Dendritic cell treated with granulocyte-macrophage colony-stimulating factor and Interleukin-4, amounts not matched to agents 40 ng/mL and 50 ng/mL, for 4 days (primary cell): ENCODE measurements at regions not wholly inside any gene's neighbourhood (a gene's known extent, or its start where the extent isn't known, plus 50 kb on each side); places are given as distances from the start of the nearest gene placed in this dataset.
"Not testable (repeated sequence)": the region's sequence is repeated elsewhere in the genome, so short reads cannot be mapped to it uniquely, and the experiment has no call there.

Experiments
- H3K27ac Mint-ChIP-seq: one replicate; pipeline ENCODE4 v1.8.0; 2022; ENCODE audit warnings: mild to moderate bottlenecking, mixed read lengths
- H3K27me3 Mint-ChIP-seq: one replicate; pipeline ENCODE4 v1.8.0; 2022; ENCODE audit warnings: mild to moderate bottlenecking, mixed read lengths
- H3K36me3 Mint-ChIP-seq: one replicate; pipeline ENCODE4 v1.8.0; 2022; ENCODE audit warnings: low read depth, mixed read lengths
- H3K4me1 Mint-ChIP-seq: one replicate; pipeline ENCODE4 v1.8.0; 2022; ENCODE audit warnings: low read depth, mixed read lengths
- H3K4me3 Mint-ChIP-seq: one replicate; pipeline ENCODE4 v1.8.0; 2022; ENCODE audit warnings: mild to moderate bottlenecking, moderate library complexity, mixed read lengths
- H3K9me3 Mint-ChIP-seq: one replicate; pipeline ENCODE4 v1.8.0; 2022; ENCODE audit warnings: mixed read lengths
- intact Hi-C: fragments of 100-400 bp; cut with micrococcal nuclease; formaldehyde crosslinking; loops from one replicate; pipeline ENCODE4 v1.15.0; 2022

DNA sequence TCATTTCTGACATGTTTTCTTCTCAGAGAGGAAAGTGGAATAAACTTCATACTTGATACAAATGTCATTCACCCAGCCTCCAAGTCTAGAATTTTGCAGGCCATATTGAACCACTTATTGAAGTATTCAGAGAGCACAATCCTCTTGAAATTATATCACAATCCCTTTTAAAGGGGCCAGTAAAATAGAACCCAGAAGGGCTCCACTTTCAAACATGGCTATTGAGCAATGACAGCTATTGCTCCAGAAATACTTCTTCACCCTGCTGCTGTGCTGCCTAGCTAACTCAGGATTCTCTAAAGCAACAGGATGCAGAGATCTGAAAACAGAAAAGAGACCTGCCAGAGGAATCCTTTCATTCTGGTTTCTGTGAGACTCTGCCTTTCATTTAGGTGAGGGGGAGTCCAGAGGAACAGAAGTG, 275.0 kb upstream of the CDH5 start:
- intact Hi-C loops: no loop called here
- Mint-ChIP-seq H3K4me3 (no peak overlapping the region), H3K27me3 (peaks cover 4% of the 10 kb centered on the region), H3K9me3 (no peaks in the 10 kb centered on the region), H3K4me1 (no peaks in the 10 kb centered on the region), H3K36me3 (no peaks in the 10 kb centered on the region), H3K27ac (no peak overlapping the region)

DNA sequence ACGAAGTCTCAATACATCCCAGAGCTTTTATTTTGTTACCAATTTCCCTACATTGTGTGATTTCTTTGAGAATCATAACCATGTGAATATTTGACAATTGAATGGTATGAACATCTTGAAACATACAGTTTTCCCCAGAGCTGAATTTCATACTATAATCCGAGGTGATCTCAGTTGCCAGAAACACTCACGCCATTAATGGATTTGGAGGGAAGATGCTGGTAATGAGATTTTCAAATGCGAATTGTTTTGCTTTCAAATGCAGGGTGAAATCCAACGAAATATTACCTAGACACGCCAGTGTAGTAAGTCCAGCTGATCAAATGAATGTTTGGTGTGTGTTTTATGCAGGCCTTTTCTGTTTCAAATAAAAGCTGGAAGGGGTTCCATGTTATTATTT, 277.8 kb upstream of the CDH5 start:
- H3K27ac Mint-ChIP-seq: no peak overlapping the region
- intact Hi-C loops: no loop called here
- H3K36me3 Mint-ChIP-seq: no peaks in the 10 kb centered on the region
- H3K9me3 Mint-ChIP-seq: no peaks in the 10 kb centered on the region
- H3K4me1 Mint-ChIP-seq: no peaks in the 10 kb centered on the region
- H3K27me3 Mint-ChIP-seq: peaks cover 4% of the 10 kb centered on the region
- no peak overlapping the region for H3K4me3 Mint-ChIP-seq

DNA sequence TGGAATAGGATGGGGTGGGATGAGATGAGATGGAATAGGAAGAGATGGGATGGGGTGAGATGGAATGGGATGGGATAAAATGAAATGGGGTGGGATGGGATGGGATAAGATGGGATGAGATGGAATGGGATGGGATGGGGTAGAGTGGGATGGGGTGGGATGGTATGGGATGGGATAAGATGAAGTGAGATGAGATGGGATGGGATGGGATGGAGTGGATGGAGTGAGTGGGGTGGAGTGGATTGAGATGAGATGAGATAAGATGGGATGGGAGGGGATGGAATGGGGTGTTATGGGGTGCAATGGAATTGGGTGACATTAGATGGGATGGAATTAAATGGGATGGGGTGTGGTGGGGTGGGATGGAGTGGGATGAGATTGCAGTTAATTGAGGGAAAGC, 279.2 kb upstream of the CDH5 start:
- intact Hi-C loops: no loop called here
- H3K27me3 Mint-ChIP-seq: peaks cover 4% of the 10 kb centered on the region
- H3K4me1 Mint-ChIP-seq: no peaks in the 10 kb centered on the region
- no peaks in the 10 kb centered on the region for H3K9me3 Mint-ChIP-seq
- no peaks in the 10 kb centered on the region for H3K36me3 Mint-ChIP-seq
- H3K27ac Mint-ChIP-seq: no peak overlapping the region
- H3K4me3 Mint-ChIP-seq: no peak overlapping the region

DNA sequence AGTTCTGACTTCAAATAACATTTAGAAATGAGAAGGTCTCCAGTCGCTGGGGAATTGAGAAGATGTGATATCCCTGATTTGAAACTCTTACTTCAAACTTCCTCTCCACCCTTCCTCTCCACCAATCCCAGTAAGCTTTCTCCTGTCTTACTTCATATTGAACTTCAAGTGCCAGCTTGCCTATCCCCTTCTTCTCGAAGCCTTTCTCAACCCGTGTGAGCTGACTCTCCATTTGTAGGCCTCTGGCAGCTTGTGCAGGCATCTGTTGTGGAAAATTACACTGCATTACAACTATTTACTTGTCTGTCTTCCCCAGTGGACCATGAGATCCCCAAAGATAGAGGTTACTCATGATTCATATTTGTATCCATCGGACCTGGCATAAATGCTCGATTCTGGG, 280.8 kb upstream of the CDH5 start:
- intact Hi-C loops: no loop called here
- Mint-ChIP-seq H3K4me1 (no peaks in the 10 kb centered on the region), H3K4me3 (no peak overlapping the region), H3K27ac (no peak overlapping the region), H3K9me3 (no peaks in the 10 kb centered on the region), H3K36me3 (no peaks in the 10 kb centered on the region), H3K27me3 (peaks cover 4% of the 10 kb centered on the region)

DNA sequence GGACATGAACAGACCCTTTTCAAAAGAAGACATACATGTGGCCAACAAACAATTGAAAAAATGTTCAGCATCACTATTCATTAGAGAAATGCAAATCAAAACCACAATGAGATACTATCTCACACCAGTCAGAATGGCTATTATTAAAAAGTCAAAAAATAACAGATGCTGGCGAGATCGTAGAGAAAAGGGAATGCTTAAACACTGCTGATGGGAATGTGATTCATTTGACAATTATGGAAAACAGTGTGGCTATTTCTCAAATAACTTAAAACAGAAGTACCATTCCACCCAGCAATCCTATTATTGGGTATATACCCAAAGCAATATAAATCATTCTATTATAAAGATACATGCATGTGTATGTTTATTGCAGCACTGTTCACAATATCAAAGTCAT, 281.8 kb upstream of the CDH5 start:
- H3K4me3 Mint-ChIP-seq, H3K27me3 Mint-ChIP-seq, H3K36me3 Mint-ChIP-seq, intact Hi-C loops, H3K9me3 Mint-ChIP-seq, H3K4me1 Mint-ChIP-seq, H3K27ac Mint-ChIP-seq: not testable (repeated sequence)

DNA sequence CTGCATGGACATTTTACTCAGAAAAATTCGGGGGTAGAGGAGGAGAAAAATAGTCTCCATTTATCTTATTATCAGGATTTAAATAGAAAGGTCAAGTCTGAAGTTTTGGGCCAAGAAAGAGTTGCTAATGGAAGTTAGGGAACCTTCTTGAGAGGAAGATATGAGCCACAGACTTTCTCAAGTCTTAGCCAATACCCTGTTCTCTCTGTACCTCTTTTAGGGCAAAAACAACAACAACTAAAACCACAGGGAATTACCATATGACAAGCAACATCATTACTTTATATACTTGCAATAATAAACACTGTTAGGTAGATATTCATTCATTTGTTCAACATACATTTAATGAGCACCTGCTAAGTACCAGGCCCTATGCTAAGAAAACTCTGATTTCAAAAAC, 282.2 kb upstream of the CDH5 start:
- Mint-ChIP-seq H3K27me3 (peaks cover 6% of the 10 kb centered on the region), H3K4me1 (no peaks in the 10 kb centered on the region), H3K36me3 (no peaks in the 10 kb centered on the region), H3K27ac (no peak overlapping the region), H3K9me3 (no peaks in the 10 kb centered on the region), H3K4me3 (no peak overlapping the region)
- intact Hi-C loops: no loop called here

DNA sequence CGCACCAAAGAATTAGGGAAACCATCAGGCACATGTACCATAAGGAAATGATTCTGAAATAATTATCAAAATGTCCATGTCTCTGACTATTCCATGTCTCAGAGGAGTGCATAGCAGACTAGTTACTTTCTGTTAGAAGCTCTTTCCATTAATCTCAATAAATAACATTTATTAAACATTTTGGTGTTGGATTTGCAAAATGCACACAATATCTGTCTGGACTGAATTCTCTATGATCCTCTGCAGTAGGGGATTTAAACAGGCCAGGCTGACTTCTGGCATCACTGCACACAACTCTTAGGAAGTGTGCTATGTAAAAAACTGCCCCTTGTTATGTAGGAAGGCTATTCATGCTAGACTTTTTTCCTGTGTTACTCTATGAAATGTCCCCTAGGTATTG, 283.3 kb upstream of the CDH5 start:
- H3K4me3 Mint-ChIP-seq: no peak overlapping the region
- H3K27me3 Mint-ChIP-seq: peaks cover 17% of the 10 kb centered on the region
- H3K9me3 Mint-ChIP-seq: no peaks in the 10 kb centered on the region
- H3K36me3 Mint-ChIP-seq: no peaks in the 10 kb centered on the region
- H3K27ac Mint-ChIP-seq: no peak overlapping the region
- intact Hi-C loops: no loop called here
- no peaks in the 10 kb centered on the region for H3K4me1 Mint-ChIP-seq

DNA sequence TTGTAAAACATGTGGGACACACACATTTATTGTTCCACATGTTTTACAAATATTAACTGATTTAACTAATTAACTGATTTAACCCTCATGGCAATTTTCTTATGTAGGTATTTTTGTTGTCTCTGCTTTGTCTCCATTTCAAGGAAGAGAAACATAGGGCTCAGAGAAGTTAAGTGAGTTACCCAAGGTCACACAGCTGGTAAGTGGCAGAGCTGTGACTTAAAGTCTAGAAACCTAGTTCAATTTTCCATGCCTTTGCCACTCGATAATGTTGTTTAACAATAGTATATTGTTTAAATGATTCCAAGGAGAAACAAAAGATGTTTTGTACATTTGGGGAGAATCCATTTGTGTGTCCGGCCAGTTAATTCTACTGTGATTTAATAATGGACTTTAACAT, 284.1 kb upstream of the CDH5 start:
- no peak overlapping the region for H3K4me3 Mint-ChIP-seq
- intact Hi-C loops: no loop called here
- peaks cover 18% of the 10 kb centered on the region for H3K27me3 Mint-ChIP-seq
- no peaks in the 10 kb centered on the region for H3K4me1 Mint-ChIP-seq
- no peak overlapping the region for H3K27ac Mint-ChIP-seq
- H3K9me3 Mint-ChIP-seq: no peaks in the 10 kb centered on the region
- no peaks in the 10 kb centered on the region for H3K36me3 Mint-ChIP-seq

DNA sequence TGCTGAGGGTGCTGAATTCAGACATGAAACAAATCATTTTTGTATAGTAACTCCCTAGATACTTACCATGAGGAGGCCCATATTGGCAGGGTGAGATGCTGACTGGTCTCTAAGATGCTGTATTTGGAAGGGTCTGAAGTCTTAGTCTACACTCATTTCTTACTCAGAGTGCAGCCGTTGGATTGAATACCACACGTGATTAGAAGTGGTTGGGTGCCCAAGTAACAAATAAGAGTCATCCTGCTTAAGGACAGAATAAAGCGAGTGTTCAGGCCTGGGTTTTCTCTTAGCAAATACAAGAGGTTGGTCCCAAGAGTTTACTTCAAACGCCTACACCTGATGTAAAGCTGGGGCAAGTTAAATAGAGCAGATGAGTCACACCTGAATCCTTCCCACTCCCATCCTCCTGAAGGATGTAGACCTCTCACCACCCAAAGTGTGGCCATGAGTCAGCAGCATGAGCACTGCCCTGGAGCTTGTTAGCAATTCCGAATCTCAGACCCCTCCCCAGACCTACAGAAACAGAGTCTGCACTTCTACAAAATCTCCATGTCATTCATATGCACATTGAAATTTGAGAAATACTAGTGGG, 284.6 kb upstream of the CDH5 start:
- H3K4me1 Mint-ChIP-seq: no peaks in the 10 kb centered on the region
- no peak overlapping the region for H3K27ac Mint-ChIP-seq
- H3K27me3 Mint-ChIP-seq: peaks cover 23% of the 10 kb centered on the region
- H3K4me3 Mint-ChIP-seq: no peak overlapping the region
- intact Hi-C loops: no loop called here
- H3K9me3 Mint-ChIP-seq: no peaks in the 10 kb centered on the region
- H3K36me3 Mint-ChIP-seq: no peaks in the 10 kb centered on the region

DNA sequence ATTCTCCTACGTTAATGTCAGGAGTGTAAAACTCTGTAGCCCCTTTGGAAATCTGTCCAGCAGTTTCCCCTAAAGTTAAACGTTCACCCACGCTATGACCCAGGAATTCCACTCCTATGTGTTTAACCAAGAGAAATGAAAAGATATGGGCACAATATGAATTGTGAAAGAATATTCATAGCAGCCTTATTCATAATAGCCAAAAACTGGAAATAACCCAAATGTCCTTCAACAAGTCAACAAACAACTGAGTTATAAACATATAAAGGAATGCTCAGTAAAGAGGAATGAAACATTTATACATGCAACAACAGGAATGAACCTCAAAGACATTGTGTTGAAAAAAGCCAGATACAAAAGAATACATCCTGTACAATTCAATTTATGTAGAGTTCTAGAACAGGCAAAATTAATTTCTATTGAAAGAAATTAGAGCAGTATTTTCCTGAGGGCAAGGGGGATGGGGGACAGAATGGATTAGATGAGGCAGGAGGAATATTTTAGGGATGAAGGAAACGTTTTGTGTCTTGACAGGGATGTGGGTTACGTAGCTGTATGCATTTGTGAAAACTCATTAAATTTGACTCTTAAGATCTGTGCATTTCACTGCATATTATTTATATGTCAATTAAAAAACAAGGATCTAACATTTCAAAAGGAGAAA, 286.7 kb upstream of the CDH5 start:
- no peaks in the 10 kb centered on the region for H3K4me1 Mint-ChIP-seq
- intact Hi-C loops: no loop called here

DNA sequence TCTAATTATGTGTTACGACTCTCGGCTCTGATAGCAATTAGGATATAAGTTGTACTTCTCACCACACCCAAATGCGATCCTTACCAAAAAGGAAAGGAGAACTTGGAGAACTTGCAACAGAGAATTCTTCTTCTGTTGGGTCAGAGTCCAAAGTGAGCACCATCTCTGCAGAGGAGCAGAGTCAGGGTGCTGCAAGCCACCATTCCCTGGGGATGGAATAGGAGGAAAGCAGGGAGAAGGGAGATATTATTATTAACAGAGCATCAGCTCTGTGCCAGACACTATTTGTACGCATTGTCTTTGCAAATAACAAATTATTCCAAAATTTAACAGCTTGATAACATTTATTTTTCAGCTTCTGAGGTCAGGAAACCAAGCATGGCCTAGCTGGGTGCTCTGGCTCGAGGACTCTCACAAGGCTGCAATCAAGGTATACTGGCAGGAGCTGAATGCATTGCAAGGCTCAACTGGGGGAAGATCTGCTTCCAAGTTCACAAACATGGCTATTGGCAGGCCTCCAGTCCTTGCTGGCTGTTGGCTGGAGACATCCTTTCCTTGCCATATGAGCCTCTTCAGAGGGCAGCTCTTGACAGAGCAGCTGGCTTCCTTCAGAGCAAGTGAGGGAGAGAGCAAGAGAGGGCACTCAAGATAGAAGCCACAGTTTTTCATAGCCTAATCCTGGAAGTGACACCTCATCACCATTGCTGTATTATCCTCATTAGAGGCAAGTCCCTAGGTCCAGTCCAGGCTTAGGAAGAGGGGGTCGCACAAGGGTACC, 296.2 kb upstream of the CDH5 start:
- Mint-ChIP-seq H3K36me3 (no peaks in the 10 kb centered on the region), H3K9me3 (no peaks in the 10 kb centered on the region), H3K4me3 (no peak overlapping the region), H3K27me3 (peaks cover 27% of the 10 kb centered on the region), H3K4me1 (no peaks in the 10 kb centered on the region), H3K27ac (no peak overlapping the region)
- intact Hi-C loops: no loop called here

More for the DNA sequence above, 286.7 kb upstream of the CDH5 start:
- Mint-ChIP-seq H3K27ac (no peak overlapping the region), H3K9me3 (no peaks in the 10 kb centered on the region), H3K36me3 (no peaks in the 10 kb centered on the region), H3K4me3 (no peak overlapping the region), H3K27me3 (peaks cover 27% of the 10 kb centered on the region)

DNA sequence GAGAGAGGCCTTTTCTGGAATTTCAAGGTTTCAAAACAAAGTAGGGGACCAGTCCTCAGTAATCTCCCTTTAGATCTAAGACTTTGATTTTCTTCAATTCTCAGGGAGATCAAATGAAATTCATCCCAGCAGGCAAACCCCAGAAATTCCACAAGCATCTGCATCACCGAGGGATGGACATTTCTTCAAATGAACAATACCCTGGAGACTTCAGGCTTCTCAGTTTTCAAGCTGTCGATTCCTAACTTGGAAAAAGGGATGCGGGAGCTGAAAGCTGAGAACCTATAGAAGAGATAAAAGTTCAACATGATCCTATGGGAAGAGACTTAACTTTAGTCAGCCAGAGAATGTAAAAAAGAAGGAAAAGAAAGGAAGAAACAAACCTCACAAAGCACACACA, 296.9 kb upstream of the CDH5 start:
- intact Hi-C loops: no loop called here
- H3K4me3 Mint-ChIP-seq: no peak overlapping the region

DNA sequence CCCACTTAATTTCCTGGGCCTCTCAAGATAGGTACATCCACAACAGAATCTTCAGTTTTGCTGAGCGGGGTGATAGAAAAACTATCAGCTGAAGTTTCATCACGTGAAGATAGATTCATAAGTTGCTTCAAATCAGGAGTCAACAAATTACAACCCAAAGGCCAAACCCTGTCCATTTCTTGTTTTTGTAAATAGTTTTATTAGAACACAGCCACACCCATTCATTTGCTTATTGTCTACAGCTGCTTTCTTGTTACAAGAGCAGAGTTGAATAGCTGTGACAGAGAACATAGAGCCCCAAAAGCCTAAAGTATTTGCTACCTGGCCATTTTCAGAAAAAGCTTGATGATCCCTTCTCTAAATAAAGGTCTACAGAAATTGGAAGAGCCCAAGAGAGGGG, 300.1 kb upstream of the CDH5 start:
- intact Hi-C loops: no loop called here
- Mint-ChIP-seq H3K9me3 (no peaks in the 10 kb centered on the region), H3K27ac (no peak overlapping the region), H3K4me1 (no peaks in the 10 kb centered on the region), H3K27me3 (peaks cover 15% of the 10 kb centered on the region), H3K36me3 (no peaks in the 10 kb centered on the region), H3K4me3 (no peak overlapping the region)

More for the DNA sequence above, 296.9 kb upstream of the CDH5 start:
- Mint-ChIP-seq H3K4me1 (no peaks in the 10 kb centered on the region), H3K27me3 (peaks cover 26% of the 10 kb centered on the region), H3K9me3 (no peaks in the 10 kb centered on the region), H3K27ac (no peak overlapping the region), H3K36me3 (no peaks in the 10 kb centered on the region)

DNA sequence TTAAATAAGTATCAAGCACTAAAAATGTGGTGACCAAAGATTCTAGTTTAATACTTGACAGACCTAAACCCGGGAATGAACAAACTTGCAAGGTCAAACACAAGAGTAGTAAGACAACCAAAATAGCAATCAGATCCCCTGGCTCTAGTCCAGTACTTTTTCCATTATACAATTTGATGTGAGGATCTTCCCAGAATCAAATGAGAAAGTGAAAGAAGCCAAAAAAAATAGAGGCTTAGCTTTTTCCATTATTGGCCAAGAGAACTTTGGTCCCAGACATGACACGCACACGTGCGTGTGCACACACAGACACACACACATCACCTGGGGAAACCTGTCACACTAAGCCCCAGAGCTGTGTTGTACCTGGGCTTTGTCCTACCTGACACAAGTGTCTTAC, 300.6 kb upstream of the CDH5 start:
- Mint-ChIP-seq H3K36me3 (no peaks in the 10 kb centered on the region), H3K27me3 (peaks cover 16% of the 10 kb centered on the region)
- intact Hi-C loops: no loop called here

More for the DNA sequence above, 300.6 kb upstream of the CDH5 start:
- Mint-ChIP-seq H3K9me3 (no peaks in the 10 kb centered on the region), H3K4me1 (no peaks in the 10 kb centered on the region), H3K4me3 (no peak overlapping the region), H3K27ac (no peak overlapping the region)
